ENCODE measurements at regions not wholly inside any gene's neighbourhood (a gene's known extent, or its start where the extent isn't known, plus 50 kb on each side); places are given as distances from the start of the nearest gene placed in this dataset.

GRCh38 chr6:119865466-119866350 is 516.1 kb upstream of the MAN1A1 start:
- no peak overlapping the region for H3K27ac ChIP-seq
- no peaks in the 10 kb centered on the region for H3K36me3 ChIP-seq
- intact Hi-C loops (cut with DNase I), result no loop called here
- no peak for TF ChIP-seq CTCF (IDR thresholded peaks at IDR 0.05)
- H3K9me3 ChIP-seq, result peaks cover 0 to 14% of the 10 kb centered on the region in 2 donors
- DNase-seq (ENCODE audit: low spot score in 2 of 2), result no peak
- no peaks in the 10 kb centered on the region for H3K27me3 ChIP-seq
- H3K4me3 ChIP-seq, result no peak overlapping the region
- H3K4me1 ChIP-seq, result no peaks in the 10 kb centered on the region

GRCh38 chr6:119862719-119863118 is 513.2 kb upstream of the MAN1A1 start:
- Histone ChIP-seq H3K4me1 (no peaks in the 10 kb centered on the region), H3K36me3 (no peaks in the 10 kb centered on the region), H3K9me3 (peaks cover 0 to 14% of the 10 kb centered on the region in 2 donors), H3K27me3 (no peaks in the 10 kb centered on the region), H3K27ac (no peak overlapping the region), H3K4me3 (no peak overlapping the region)
- no peak for TF ChIP-seq CTCF (IDR thresholded peaks at IDR 0.05)
- no peak for DNase-seq (ENCODE audit: low spot score in 2 of 2)
- intact Hi-C loops (cut with DNase I), result no loop called here

- Histone ChIP-seq H3K4me1 (no peaks in the 10 kb centered on the region), H3K4me3 (no peak overlapping the region), H3K36me3 (no peaks in the 10 kb centered on the region), H3K9me3 (no peaks in the 10 kb centered on the region), H3K27ac (no peak overlapping the region), H3K27me3 (no peaks in the 10 kb centered on the region)
- TF ChIP-seq CTCF (IDR thresholded peaks at IDR 0.05), result no peak
- DNase-seq (ENCODE audit: low spot score in 2 of 2), result no peak
- intact Hi-C loops (cut with DNase I), result no loop called here
Measured at GRCh38 chr6:119858901-119859300, 509.3 kb upstream of the MAN1A1 start.

- intact Hi-C loops (cut with DNase I), result no loop called here
- H3K4me3 ChIP-seq, result no peak overlapping the region
Measured at GRCh38 chr6:119856136-119856535, 506.6 kb upstream of the MAN1A1 start.

GRCh38 chr6:119848696-119849095 is 499.1 kb upstream of the MAN1A1 start:
- intact Hi-C loops (cut with DNase I), result no loop called here
- Histone ChIP-seq H3K27me3 (no peaks in the 10 kb centered on the region), H3K27ac (no peak overlapping the region), H3K9me3 (no peaks in the 10 kb centered on the region), H3K4me1 (no peaks in the 10 kb centered on the region), H3K4me3 (no peak overlapping the region), H3K36me3 (no peaks in the 10 kb centered on the region)
- no peak for TF ChIP-seq CTCF (IDR thresholded peaks at IDR 0.05)
- no peak for DNase-seq (ENCODE audit: low spot score in 2 of 2)

More at GRCh38 chr6:119856136-119856535, 506.6 kb upstream of the MAN1A1 start:
- DNase-seq (ENCODE audit: low spot score in 2 of 2), result no peak
- Histone ChIP-seq H3K4me1 (no peaks in the 10 kb centered on the region), H3K36me3 (no peaks in the 10 kb centered on the region), H3K9me3 (no peaks in the 10 kb centered on the region), H3K27ac (no peak overlapping the region), H3K27me3 (no peaks in the 10 kb centered on the region)
- no peak for TF ChIP-seq CTCF (IDR thresholded peaks at IDR 0.05)

Measured in ascending aorta (tissue), 2 donors.